ENCODE measurements at regions not wholly inside any gene's neighbourhood (a gene's known extent, or its start where the extent isn't known, plus 50 kb on each side); places are given as distances from the start of the nearest gene placed in this dataset.

DNA sequence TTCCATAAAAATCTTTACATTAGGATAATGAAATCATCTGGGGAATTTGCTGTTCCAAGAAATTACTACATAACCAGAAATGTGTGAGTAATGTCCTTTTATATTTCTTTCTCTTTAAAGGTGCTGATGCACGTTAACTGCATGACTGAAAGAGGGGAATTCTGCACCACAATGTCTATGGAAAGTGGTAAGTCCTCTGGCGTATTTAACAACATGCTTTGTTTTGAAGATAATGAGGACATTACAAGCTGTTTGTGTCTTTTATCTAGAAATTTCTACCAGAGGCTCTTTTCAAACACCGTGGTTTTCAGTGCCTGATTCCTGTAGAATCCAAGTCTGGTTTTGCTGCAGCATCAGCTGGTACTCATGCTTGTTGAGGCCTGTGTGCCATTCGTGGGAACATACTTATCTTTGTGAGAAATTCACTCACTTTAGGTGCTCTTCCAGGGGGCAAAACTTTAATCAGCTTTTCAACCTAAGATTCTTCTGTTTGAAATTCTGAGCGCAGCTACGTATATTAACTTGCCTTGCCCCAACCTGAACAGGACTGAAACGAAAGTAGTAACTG is 257.2 kb downstream of the PDHA2 start:
- DNase-seq (ENCODE audit: low read depth), result no peak

DNA sequence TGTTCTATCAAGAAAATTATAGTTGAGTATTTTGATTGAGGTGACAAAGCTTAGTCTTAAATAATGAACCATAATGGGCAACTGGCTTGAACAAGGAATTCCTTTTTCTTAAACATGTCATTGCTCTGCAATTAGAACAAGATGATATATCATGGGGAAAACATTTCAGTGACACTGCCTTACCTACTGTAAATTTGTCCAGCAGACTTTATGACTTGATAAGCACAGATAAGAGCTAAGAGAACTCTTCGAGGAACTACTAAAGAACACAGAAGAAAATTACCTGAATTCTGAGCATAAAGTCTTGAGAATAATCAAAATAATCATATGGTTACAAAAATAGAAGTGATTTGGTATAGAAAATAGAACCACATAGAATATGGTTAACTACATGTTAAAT is 257.8 kb downstream of the PDHA2 start:
- DNase-seq (ENCODE audit: low read depth), result no peak

DNA sequence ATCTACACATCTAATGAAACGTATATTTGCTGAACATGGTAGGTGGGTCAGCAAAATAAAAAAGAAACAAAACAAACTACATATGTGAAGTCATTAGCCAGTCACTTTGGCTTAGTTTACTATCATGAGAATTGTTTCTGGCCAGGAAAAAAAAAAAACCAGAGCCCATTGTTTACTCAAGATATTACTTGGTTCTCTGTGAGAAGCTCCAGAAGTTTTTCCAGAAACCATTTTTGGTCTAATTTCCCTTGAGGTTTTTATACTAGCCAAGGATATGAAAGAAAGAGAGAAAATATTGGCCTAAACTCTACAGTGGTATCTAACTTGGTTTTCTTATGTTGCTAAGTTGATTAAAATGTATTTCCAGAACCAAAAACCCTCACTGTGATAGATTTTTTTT is 259.1 kb downstream of the PDHA2 start:
- no peak for DNase-seq (ENCODE audit: low read depth)

DNA sequence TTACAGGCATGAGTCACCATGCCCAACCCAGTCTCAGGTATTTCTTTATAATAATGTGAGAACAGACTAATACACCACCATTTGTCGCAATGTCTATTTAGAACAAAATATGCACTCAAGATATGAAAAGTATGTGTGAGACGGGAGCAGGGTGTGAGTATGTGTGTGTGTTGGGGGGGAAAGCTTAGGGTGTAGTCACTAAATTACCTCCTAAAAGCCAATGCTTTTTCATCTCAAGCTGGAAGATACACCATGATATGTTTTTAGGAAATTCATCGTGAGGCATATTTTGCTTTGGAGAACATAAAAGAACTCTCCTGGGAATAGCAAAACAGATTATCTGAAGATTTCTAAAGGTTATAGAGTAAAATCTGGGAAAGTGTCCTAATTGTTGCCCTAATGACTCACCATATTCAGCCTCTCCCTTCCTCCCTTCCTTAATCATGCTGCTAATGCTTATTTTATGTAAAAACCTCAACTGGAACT is 262.7 kb downstream of the PDHA2 start:
- DNase-seq (ENCODE audit: low read depth), result peak; percentile 15

DNA sequence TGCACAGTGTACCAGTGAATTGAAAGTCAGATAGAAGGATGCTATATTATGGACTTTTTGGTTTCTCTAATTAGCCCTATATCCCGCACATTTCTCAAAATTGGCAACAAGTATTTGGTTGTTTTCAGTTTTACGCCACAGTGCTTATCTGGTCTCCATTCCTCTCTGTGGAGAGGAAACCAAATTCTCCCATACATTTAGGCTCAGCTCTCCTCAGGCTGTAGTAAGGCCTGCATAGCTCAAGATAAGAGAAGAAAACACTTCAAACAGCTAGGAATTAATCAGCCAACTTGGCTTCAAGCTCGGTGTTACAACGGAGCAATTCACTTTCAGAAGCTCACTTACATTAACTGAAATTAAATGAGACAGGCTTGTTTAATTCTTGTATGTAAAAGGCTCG is 263.2 kb downstream of the PDHA2 start:
- no peak for DNase-seq (ENCODE audit: low read depth)

DNA sequence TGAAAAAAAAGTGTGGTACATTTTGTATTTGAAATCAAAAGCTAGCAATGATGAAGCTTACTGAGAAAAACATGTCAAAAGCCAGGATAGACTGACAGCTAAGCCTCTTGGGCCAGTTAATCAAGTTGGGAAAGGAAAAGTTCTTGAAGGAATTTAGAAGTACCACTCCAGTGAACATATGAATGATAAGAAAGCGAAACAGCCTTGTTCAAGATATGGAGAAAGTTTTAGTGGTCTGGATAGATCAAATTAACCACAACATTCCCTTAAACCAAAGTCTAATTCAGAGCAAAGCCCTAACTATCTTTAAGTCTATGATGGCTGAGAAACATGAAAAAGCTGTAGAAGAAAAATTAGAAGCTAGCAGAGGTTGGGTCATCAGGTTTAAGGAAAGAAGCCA is 268.3 kb downstream of the PDHA2 start:
- DNase-seq (ENCODE audit: low read depth), result no peak

DNA sequence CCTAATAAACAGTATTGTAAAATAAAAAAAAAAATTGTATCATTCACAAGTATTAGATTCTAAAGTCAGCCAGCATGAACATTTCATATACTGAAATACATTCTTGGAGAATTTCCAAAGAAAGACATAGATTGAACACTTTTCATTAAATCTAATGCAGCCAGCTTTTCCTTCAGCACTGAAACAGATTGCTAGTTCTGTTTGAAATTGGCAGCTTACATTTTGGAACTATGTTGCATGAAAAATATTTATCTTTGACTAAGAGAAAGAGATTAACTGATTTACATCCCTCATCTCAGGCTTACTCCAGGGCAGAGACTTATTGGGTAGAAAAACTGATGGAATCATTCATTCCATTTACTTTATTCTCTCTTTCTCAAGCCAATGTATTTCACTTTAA is 272.7 kb downstream of the PDHA2 start:
- no peak for DNase-seq (ENCODE audit: low read depth)

DNA sequence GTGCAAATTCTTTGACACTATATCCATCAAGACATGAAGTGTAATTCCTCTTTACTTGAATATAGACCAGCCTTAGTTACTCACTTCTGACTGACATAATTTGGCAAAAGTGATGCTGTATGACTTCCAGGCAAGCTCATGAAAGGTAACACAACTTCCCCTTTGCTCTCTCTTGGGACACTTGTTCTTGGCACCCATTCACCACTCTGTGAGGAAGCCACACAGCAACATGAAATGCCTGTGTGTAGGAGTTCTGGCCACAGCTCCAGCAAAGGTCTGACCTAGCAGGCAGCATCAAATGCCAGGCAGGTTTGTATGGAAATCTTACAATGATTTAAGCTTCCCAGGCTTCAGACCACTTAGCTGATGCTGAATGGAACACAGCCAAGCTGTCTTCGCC is 280.3 kb downstream of the PDHA2 start:
- DNase-seq (ENCODE audit: low read depth), result no peak

DNA sequence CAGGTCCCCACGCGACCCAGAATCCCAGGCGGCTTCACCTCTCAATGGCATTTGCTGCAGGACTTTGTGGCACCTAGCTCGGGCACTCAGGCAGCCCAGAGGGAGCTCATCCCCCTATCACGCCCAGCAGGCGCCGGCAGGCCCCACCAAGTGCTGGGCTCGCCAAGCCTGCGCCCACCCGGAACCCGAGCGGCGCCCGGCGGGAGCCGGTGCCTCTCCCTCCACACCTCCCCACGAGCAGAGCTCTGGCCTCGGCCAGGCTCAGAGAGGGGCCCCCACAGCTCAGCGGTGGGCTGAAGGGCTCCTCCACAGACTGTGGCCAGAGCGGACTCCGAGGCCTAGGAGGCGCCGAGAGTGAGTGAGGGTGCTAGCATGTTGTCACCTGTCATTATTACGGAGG is 286.3 kb downstream of the PDHA2 start:
- DNase-seq (ENCODE audit: low read depth), result no peak

DNA sequence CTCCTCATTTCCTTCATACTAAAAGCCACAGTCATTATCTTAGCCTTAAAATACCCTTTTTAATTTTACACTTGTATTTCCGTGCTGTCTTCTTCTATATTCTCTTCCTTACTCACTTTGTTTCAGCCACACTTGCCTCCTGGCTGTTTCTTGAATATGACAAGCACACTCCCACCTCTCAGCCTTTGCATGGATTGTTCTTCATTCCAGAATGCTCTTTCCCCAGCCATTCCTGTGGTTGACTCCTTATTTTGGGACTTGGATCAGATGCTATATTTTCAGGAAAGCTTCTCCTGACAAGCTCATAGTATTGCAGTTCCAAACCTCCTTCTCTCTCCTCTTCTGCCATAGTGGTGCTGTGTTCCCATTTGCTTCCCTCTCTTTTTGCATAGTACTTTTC is 291.3 kb downstream of the PDHA2 start:
- DNase-seq (ENCODE audit: low read depth), result no peak

DNA sequence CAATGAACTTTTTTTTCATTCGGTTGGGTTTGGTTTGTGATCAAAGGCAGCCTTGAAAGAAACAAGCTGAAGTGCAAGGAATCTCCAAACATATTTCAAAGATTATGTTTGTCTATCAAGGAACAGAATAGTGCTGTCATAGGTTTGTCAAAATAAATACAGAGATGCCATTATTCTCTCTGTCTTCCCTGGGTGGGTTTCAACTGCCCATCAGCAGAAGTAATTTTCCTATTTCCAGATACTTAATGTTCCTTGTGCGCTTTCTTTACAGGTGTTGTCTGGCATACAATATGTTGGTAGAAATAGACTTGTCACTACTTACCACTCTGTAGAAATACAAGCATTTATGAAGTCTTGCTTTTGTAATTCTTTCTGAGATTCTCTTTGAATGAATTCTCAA is 294.9 kb downstream of the PDHA2 start:
- DNase-seq (ENCODE audit: low read depth), result no peak

DNA sequence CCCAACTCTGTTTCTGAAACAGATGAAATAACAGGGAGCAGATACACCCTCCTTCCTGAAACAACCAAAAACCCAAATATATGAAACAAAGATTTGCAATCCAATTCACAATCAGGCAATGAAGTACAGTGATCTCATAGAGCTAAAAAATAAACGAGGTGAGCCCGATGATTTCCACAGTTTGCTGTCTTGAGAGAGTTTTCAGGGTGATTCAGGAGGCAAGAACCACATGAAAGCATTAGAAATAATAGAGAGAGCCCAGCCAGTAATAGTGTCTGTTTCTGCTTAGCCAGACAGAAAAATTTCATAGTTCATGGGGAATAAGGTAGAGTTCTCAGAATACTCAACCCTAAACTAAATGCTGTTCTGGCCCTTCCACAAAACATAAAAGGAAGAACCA is 296.2 kb downstream of the PDHA2 start:
- no peak for DNase-seq (ENCODE audit: low read depth)

DNA sequence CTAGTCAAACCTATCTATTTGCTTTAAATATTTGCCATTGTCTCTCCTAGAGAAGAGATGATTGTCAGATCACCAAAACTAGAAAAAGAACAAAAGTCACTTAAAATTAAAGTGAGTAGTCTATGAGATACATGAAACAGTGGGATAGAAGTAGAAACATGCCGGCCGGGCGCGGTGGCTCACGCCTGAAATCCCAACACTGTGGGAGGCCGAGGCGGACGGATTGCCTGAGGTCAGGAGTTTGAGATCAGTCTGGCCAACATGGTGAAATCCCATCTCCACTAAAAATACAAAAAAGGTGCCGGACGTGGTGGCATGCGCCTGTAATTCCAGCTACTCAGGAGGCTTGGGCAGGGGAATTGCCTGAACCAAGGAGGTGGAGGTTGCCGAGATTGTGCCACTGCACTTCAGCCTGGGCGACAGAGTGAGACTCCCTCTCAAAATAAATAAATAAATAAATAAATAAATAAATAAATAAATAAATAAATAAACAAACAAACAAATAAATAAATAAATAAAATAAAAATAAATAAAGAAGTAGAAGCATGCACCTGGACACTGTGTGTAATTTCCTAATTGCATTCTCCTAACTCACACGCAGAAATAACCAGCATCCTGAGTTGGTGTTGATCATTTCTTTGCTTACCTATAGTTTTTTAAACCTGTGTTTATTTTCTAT is 299.5 kb downstream of the PDHA2 start:
- no peak for DNase-seq (ENCODE audit: low read depth)

DNA sequence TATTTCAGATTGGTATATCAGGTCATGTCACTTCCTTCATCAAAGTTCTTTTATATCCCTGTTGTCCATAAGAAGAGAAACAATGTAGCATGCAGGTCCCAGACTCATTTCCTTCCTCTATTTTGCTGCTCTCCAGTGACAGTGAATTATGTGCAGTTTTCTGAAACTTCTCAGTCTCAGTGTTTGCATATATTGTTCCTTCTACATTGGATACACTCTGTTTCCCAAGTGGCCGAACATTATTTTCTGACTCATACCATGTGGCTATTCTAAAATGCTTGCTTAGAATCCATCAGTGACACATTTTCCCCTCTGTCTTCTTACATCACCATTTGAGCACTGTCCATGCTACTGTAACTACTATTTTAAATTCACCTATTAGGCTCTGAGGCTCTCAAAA is 305.7 kb downstream of the PDHA2 start:
- peak; percentile 27 for DNase-seq (ENCODE audit: low read depth)

DNA sequence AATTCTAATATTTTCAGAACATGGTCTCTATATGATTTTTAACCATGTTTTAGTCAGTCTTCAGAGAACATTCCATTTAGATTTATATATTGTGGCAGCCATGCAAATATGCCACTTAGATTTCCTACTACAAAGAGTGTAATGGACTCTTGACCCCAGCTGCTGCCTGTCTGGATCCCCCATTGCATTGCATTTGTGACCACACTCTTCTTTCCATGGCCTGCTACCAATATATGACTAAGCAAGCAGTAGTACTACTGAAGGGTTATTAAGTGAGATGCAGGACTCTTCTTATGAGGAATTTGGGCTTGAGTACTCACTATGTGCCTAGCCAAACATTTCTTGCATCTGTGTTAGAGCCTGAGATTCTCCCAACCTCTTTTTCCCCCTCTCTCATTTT is 306.8 kb downstream of the PDHA2 start:
- peak; percentile 5 for DNase-seq (ENCODE audit: low read depth)

DNA sequence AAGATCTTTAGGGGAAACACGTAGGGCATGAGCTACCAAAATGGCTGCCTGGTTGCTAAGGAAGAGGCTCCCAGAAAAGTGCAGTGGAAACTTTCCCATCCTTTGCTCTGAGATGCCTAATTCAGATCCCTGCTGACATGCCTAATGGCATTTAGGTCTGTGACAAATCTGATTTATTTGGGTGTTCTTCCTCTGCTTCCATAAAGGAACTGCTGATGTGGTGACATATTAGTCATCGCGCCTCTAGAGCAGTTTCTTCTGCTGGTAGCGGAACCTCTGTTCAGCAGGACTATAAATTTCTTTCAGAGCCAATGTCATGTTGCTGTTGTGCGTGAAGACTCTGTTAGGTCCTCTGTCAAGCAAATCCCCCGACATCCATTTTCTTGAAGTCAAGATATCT is 310.0 kb downstream of the PDHA2 start:
- DNase-seq (ENCODE audit: low read depth), result no peak

DNA sequence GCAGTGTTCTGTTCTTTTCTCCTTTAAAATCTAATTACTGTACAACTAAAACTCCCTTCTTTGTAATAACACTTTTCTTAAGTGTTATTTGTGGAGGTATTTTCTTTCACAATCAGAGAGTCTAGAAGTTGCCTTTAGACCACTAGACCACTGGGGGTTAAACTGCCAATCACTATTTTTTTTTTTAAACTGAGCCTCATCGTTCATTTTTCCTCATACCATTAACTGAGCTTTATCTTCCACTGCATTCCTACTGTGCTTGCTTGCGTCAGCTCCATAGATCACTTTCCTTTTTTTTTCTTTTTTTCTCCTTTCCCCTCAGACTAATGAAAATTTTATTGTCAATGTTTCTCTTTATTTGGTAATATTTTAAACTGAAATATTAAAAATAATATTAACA is 310.6 kb downstream of the PDHA2 start:
- no peak for DNase-seq (ENCODE audit: low read depth)

DNA sequence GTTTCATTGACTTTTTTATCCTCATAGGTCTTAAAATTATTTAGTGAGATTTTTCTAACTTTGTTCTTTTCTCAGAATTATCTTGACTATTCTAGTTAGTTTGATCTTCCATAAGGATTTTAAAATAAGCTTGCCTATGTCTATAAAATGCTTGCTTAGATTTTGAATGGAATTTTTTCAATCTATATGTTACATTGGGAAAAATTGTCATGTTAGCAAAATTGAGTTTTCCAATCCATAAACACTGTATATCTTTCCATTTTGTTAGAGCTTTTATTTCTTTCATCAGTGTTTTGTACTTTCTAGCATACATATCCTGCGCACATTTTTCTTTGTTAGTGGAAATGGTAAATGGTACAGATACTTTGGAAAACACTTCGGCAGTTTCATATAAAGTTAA is 312.9 kb downstream of the PDHA2 start:
- no peak for DNase-seq (ENCODE audit: low read depth)

DNA sequence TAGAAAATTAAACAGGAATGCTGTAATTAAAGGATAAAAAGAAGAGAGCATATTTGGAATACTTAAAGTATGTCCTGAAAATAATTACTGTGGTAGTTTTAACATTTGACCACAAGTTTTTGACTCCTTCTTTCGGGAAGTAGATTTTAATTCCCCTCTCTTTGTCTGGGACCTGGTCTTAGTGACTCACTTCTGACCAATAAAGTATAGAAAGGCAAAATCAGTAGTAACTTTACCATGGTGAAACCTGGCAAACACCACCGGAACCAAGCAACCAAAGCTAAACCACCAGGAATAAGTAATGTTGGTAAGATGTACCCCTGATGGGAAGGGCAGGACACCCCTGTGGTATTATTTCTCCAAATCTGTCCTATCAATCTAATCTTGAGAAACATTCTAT is 314.8 kb downstream of the PDHA2 start:
- peak; percentile 48 for DNase-seq (ENCODE audit: low read depth)

DNA sequence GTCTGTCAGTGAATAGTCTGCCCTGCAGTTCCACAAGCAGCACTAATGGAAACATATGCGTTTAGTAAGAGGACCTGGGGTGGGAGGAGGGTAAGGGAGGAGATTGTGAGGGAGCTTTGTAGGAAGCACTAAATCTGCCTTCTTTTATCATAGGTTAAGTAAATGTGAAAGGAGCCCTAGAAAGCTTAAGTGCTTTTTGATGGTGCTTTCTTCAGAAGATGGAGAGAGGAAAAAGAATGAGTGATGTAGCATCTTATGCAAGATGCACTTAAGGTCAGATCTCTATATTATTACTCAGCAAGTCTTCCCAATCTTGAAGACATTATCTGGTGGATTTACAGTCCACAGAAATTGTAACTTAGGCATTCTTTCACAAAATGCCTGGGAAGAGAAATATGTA is 322.7 kb downstream of the PDHA2 start:
- DNase-seq (ENCODE audit: low read depth), result no peak

DNA sequence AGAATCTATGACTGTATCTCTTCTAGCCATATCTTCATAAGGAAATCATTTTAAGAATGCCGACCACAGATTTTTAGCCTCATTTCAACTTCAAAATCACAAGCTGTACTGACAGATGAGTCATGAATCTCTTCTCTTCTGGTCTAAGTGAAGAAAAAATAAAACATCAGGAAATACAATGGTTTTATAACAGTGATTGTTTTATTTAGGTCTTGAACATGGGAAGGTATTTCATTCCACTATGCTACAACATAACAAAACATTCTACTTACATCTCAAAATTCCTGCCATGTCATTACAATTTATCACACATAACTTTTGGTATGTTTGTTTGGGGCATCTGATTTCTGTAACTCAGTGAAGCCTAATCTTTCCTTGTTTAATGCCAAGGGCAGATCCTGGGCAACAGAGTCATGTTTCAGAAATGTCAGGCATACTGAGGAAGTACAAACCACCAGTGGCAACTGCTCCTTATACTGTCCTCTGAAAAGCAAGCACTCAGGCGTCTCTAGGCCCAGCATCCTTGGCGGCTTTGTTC is 325.0 kb downstream of the PDHA2 start:
- peak; percentile 86 for DNase-seq (ENCODE audit: low read depth)

DNA sequence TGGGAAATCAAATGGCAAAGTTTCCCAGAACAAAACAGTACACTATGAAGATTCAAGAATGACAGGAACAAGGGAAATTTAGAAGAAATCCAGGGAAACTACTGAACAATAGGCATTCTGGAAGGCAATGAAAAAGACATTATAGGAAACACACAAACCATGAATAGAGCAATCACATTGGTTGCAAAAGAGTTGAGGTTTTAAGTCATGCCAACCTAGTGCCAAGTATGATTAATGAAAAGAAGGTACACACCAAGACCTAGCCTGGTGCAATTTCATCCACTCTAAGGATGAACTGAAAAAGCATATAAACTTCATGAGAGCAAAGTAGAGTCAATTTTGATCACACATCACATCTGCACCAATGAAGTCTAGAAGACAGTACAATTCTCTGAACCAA is 326.9 kb downstream of the PDHA2 start:
- no peak for DNase-seq (ENCODE audit: low read depth)

DNA sequence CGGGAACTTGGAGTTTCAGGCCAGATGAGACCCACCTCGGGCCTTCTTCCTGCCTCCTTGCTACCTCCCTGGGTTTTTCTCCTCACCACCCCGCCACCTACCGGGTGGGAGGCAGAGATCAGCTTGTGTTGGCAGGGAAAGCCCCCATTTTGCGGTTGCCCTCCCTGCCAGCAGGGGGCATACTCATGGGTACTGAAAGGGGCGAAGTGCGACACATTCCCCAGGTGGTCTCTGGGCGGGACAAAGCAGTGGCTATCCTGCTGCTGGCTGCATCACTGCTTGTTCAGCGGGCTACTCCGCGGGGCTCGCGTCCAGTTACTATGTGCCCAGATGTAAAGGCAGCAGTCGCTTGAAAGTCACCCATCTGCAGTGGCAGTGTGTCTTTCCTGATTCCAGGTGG is 330.3 kb downstream of the PDHA2 start:
- no peak for DNase-seq (ENCODE audit: low read depth)
